ENCODE measurements at regions not wholly inside any gene's neighbourhood (a gene's known extent, or its start where the extent isn't known, plus 50 kb on each side); places are given as distances from the start of the nearest gene placed in this dataset.
"Not testable (repeated sequence)": the region's sequence is repeated elsewhere in the genome, so short reads cannot be mapped to it uniquely, and the experiment has no call there.

DNA sequence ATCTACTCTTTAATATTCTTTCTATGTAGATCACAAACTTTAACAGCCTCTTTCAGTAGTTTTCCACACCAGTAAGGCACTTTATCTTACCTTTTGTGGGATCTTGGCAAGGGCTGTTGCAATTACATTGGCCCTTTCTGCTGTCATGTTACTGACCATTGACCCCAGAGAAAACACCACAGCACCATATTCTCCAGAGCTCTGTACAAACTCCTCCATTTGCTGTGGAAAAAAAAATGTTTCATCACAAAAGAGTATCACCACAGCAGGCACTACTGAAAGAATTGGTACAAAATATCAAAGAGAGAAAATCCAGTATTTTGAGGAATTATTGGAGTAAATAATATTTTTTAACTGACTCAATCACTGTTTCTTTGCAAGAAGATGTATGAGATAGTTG lies 62.3 kb upstream of the UGT2A3 start:
- DNase-seq (ENCODE audit: low read depth); H3K4me3 ChIP-seq (replicated peaks; ENCODE audit: low read depth, low read length): not testable (repeated sequence)

DNA sequence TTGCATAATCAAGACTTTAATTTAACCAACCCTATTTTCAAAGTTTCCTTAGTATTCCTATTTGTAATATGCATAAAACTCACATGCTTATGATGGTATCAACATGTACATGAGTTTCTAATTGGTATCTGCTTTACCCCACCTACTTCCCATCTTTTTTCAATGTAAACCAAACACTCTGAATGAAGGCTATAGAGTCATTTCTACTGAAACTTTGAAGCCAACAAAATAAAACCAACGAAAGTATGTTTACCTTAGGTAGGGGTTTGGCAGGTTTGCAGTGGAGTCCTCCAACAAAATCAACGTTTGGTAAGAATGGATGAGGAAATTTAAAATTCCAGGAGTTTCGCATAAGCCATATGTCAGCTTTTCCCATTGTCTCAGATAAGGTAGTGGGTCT lies 66.4 kb upstream of the UGT2A3 start:
- DNase-seq (ENCODE audit: low read depth); H3K4me3 ChIP-seq (replicated peaks; ENCODE audit: low read depth, low read length): not testable (repeated sequence)

DNA sequence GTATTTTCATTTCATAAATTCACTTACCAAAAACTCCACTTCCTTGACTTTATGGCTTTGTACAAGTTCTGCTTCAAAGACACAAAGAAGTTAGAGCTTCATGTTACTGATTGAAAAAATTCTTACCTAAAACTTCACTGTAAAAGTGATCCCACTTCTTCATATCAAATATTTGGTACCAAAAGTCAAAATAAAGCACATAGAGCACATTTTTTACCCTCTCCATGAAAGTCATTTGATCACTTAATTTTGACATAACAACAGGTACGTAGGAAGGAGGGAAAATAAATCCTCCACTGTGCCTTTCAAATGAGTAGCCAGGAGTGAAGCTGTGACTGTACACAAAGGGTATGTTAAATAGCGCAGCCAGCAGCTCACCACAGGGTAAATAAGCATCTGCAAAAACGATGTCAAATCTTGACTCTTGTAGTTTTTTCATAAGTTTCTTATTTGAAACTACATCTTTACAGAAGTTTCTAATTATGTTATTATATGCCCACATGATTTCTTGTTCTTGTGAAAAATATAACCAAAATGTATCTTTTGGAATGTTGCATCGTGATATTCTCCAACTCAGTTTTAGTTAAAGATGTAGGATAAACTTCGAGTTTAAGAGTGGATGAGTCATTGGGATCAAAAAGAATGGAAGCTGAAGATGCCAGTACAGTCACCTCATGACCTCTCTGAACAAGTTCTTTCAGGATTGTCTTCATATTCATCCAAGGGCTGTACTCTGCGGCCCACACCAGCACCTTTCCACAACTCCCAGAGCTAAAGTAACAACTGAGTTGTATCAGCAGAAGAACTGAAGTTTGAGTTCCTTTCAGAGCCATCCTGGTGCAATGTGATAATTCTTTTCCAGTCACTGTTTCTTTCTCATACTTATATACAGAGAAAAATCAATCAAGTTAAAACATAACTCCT lies 68.2 kb upstream of the UGT2A3 start:
- DNase-seq (ENCODE audit: low read depth); H3K4me3 ChIP-seq (replicated peaks; ENCODE audit: low read depth, low read length): not testable (repeated sequence)

DNA sequence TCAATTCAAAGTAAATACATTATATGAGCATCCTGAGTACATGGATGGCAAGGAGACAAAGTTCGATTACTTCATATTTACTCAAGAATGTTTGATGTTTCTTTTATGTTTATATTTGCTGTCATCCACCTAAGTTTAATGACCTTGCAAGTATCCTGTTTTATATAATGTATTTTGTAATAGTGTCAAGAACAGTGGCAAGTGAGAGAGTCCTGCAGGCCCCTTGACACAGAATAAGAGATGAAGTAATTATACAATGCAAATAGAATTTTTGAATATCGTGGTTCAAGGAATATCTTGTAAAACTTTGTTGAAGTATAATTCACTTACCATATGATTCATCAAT lies 68.8 kb upstream of the UGT2A3 start:
- not testable (repeated sequence) for DNase-seq (ENCODE audit: low read depth); H3K4me3 ChIP-seq (replicated peaks; ENCODE audit: low read depth, low read length)

DNA sequence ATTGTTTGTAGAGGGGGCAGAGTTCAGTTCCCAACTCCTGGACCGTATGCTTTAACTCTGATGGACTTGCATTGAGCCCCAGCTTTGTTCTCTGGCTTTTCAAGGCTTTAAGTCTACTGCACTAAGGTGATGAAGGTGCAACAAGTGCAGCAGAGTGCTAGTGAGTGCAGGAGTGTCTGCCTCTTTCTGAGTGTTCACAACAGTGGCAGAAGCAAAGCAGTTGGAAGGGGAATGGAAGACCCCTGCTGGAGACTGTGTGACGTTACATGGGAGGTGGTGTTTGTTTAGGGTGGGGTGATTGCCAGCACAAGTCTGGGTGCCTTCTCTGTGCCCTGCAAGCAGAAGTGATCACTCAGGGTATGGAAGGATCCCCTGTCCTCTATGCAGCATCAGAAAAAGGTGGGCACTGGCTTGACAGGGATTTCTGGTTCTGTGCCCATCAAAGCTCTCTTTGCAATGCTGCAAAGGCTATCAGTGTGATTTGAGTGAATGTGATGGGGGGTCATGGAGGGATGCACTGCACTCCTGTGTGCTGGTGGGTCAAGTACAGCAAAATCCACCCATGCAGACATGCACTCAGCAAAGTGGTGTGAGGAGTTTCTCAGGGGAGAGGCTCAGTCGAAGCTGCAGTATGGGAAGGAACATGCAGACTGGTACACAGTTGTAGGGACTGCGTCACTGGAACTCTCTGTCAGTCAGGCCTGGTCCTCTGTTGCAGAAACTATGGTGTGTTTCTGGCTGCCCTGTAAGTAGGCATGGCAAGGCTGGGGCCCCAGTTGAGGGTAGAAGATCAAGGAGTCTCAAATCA lies 70.9 kb upstream of the UGT2B7 start:
- DNase-seq (ENCODE audit: low read depth) = peak; percentile 7
- no peak overlapping the region for H3K4me3 ChIP-seq (replicated peaks; ENCODE audit: low read depth, low read length)
- TF ChIP-seq, protein P1, sequence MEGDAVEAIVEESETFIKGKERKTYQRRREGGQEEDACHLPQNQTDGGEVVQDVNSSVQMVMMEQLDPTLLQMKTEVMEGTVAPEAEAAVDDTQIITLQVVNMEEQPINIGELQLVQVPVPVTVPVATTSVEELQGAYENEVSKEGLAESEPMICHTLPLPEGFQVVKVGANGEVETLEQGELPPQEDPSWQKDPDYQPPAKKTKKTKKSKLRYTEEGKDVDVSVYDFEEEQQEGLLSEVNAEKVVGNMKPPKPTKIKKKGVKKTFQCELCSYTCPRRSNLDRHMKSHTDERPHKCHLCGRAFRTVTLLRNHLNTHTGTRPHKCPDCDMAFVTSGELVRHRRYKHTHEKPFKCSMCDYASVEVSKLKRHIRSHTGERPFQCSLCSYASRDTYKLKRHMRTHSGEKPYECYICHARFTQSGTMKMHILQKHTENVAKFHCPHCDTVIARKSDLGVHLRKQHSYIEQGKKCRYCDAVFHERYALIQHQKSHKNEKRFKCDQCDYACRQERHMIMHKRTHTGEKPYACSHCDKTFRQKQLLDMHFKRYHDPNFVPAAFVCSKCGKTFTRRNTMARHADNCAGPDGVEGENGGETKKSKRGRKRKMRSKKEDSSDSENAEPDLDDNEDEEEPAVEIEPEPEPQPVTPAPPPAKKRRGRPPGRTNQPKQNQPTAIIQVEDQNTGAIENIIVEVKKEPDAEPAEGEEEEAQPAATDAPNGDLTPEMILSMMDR (IDR thresholded peaks at IDR 0.05; ENCODE audit: low read length, missing control alignments) = peak; percentile 38

DNA sequence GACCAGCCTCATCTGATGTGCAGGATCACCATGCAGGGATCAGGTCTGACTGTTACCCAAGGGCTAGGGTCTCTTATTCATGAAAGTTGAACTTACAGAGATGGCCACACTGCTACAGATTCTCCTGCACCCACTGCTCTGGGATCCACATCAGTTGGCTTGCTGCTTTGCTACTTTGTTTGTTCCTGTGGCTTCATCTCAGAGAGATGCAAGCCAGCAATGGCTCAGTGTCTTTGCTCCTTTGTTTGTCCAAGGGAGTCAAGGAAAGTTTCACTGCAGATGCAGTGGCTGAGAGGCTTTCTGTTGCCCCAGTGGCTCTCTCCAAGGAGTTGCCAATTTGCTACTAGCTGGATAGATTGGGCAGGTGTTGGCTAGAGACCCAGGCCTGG lies 70.3 kb upstream of the UGT2B7 start:
- TF ChIP-seq, protein P1 (IDR thresholded peaks at IDR 0.05; ENCODE audit: low read length, missing control alignments) = no peak
- H3K4me3 ChIP-seq (replicated peaks; ENCODE audit: low read depth, low read length) = no peak overlapping the region
- DNase-seq (ENCODE audit: low read depth) = no peak

DNA sequence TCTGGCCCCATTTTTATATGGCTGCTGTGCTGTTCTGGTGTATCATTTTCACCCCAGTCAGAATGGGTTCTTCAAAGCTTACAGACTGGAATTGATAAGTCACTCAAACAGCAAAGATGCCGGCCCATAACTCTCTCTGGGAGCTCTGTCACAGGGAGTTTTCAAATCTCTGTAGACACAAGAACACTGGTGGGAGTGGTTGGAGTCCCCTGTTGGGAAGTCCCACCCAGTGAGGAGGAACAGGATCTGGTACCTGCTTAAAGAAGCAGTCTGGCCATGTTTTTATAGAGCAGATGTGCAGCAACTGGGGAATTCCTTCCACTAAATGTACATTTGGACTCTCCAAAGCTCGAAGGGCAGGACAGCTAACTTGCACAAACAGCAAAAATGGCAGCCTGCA lies 69.3 kb upstream of the UGT2B7 start:
- H3K4me3 ChIP-seq (replicated peaks; ENCODE audit: low read depth, low read length) = no peak overlapping the region
- no peak for DNase-seq (ENCODE audit: low read depth)
- TF ChIP-seq, protein P1 (IDR thresholded peaks at IDR 0.05; ENCODE audit: low read length, missing control alignments) = no peak

DNA sequence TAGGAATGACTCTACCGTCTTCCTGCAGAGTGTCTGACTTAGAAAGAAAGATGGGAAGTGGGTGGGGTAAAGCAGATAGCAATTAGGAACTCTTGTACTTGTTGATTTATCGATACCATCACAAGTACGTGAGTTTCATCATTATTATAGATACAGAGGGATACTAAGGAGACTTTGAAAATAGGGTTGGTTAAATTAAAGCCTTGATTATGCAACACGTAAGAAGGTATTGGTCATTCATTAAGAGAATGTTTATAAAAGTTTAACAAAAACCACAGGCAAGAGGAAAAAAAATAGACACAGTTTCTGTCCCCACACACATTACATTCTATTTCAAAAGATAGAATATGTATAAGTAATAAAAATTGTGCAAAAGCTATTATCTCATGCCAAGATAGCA lies 65.9 kb upstream of the UGT2B7 start:
- no peak for DNase-seq (ENCODE audit: low read depth)
- TF ChIP-seq, protein P1 (IDR thresholded peaks at IDR 0.05; ENCODE audit: low read length, missing control alignments) = no peak
- H3K4me3 ChIP-seq (replicated peaks; ENCODE audit: low read depth, low read length) = no peak overlapping the region
